Activated T-cell treated with anti-CD3 and anti-CD28 coated beads for 24 hours (primary cell): ENCODE measurements at regions not wholly inside any gene's neighbourhood (a gene's known extent, or its start where the extent isn't known, plus 50 kb on each side); places are given as distances from the start of the nearest gene placed in this dataset.
"Not testable (repeated sequence)": the region's sequence is repeated elsewhere in the genome, so short reads cannot be mapped to it uniquely, and the experiment has no call there.

Source experiments
- DNase-seq: peaks from one replicate; pipeline ENCODE4 v3.0.0-alpha.2; 2020; ENCODE audit warnings: low read depth

GRCh38 chr2:153307223-153307622 is 171.3 kb downstream of the RPRM start:
- DNase-seq: no peak

- DNase-seq: no peak
Measured at GRCh38 chr2:153299809-153300208, 178.8 kb downstream of the RPRM start.

GRCh38 chr2:153299217-153299616 is 179.3 kb downstream of the RPRM start:
- DNase-seq: no peak

- no peak for DNase-seq
Measured at GRCh38 chr2:153294199-153294786, 184.3 kb downstream of the RPRM start.

GRCh38 chr2:153291718-153292117 is 186.8 kb downstream of the RPRM start:
- DNase-seq: no peak

DNA sequence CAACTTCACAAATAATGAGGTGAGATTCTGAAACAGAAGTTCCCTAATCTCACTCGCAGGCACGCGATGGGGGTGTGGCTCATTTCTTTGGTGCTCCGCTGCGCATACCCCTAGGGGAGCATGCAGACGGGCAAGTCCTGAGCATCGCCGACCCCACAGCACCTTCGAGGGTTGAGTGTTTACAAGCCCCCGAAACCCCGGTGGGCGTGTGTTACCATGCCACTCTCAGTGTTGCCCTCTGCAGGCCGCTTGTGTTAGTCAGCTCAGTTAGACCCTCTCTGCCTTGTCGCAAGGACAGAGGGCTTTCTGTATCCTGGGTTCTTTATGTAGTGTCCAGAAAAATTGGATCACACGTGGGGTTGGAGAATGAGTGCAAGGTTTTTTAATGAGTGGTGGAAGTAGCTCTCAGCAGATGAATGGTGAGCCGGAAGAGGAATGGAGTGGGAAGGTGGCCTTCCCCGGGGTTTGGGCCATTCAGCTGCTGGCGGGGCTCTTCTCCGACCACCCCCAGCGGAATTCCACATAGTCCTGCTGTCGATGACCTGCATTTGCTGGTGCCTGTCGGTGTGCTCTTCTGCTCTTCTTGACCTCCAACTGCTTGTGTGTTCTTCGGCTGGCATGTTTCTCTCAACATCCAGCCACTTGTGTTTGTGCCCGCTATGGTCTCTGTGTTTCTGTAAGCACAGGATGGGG is 191.3 kb downstream of the RPRM start:
- no peak for DNase-seq

- DNase-seq: no peak
Measured at GRCh38 chr2:153268941-153269461, 209.6 kb downstream of the RPRM start.

DNA sequence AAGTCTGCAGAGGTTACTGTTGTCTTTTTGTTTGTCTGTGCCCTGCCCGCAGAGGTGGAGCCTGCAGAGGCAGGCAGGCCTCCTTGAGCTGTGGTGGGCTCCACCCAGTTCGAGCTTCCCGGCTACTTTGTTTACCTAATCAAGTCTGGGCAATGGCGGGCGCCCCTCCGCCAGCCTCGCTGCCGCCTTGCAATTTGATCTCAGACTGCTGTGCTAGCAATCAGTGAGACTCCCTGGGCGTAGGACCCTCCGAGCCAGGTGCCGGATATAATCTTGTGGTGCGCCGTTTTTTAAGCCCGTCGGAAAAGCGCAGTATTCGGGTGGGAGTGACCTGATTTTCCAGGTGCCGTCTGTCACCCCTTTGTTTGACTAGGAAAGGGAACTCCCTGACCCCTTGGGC is 221.7 kb downstream of the RPRM start:
- DNase-seq: not testable (repeated sequence)

DNA sequence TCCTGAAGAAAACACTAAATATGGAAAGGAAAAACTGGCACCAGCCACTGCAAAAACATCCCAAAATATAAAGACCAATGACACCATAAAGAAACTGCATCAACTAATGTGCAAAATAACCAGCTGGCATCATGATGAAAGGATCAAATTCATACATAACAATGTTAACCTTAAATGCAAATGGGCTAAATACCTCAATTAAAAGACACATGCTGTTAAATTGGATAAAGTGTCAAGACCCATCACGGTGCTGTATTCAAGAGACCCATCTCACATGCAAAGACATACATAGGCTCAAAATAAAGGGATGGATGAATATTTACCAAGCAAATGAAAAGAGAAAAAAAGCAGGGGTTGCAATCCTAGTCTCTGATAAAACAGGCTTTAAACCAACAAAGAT is 231.9 kb downstream of the RPRM start:
- DNase-seq: not testable (repeated sequence)

DNA sequence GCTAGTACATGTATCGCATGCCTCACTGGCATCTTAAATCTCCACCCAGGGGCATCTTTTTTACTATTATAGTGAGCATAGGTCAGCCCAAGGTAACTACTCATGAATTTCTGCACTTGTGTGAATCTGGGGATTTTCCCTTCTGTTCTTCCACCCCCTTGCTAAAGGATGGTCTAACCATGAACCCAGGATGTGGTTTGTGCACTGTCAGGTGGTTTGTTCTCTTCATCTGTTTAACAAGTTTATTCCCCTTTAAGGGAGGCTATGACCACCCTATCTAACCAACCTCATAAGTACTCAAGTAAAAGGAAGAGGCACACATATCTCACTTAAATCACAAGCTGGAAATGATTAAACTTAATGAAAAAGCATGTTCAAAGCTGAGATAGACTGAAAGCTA is 243.0 kb downstream of the RPRM start:
- DNase-seq: no peak

DNA sequence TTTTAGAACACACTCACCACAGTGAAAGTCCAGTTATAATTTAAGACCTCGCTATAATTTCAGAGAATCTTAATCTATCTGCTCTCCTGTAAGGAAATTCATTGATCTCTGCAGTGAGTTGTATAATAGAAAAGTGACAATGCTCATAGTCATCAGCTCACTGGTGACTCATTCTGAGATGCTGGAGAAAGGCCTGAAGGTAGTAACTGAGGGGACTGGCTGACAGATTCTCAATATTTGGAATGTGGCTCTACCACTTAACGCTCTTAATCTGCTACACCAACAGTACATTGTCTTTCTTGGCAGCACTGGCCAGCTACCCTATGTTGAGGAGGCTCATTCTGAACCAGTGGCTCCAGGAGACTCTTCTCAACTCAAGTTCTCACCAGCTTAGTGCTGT is 246.1 kb downstream of the RPRM start:
- no peak for DNase-seq

DNA sequence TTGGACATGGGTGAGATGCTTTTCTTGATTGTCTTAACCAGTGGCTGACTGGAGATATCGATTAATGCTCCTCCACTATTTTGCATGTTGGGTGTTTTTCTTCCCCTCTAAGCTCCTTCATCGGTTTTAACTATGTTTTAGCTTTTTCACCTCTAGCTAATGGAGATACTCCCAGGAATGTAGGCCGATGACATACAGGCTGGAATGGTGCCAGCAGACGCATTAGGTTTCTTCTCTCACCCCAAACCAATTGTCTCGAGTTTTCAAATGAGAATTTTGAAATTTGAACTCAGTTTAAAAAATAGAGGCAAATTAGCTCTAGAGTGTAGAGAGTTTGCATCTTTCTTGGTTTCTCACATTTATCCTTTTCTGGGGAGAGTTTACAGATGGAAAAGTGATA is 247.6 kb downstream of the RPRM start:
- DNase-seq: no peak

DNA sequence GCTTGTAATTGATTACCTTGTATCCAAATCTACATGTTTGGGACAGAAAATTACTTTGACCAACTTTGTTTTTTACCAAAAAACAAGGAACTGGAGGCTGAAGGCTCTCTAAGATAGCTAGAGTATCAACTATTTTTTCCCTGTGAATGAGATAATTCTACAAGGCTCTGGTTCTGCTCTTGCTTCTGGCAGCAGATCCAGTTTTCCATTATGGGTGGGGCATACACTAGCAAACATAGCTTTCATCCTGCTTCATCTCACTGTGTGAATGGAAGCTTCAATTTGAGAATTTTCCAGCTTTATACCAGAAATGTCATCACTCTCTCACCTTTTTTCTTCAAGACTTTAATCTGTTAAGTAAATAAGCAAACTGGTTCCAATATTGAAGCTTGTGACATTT is 249.7 kb downstream of the RPRM start:
- no peak for DNase-seq

DNA sequence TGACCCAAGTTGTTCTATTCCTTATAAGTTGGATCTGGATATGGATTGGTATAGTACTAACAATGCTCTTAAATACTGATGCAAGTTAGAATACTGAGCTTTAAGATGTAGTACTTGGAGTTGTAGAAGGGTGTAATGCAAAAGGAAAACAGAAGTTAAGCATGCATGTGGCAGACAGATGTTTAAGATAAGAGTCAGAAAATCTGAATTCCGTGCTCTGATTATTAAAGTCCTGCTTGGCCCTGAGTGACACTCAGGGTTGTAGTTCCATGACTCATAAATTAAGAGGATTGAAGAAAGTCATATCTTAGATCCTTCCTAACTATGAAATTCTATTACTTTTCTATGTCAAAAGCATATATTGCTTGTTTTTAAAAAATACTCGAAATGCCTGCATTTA is 250.6 kb downstream of the RPRM start:
- no peak for DNase-seq

- no peak for DNase-seq
Measured at GRCh38 chr2:153222231-153223165, 256.1 kb downstream of the RPRM start.

DNA sequence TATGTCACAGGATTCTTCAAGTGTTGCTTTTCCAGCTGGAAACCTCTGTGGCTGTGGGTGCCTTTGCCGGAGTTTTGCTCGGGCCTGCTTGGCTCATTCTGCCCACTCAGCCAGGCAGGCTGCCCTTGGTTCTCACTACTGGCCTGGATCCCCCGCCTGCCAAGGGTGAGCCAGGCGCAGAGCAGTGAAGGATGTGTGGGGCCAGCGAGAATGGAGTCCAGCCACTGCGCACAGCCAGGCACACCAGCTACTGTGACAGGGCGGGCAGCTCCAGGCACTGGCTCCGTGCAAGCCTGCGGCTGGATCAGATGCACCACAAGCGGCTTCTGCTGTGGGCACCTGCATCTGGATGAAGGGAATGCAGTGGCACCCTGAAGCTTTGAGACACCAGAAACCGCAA is 257.1 kb downstream of the RPRM start:
- DNase-seq: no peak

GRCh38 chr2:153221087-153221486 is 257.5 kb downstream of the RPRM start:
- no peak for DNase-seq

GRCh38 chr2:153218851-153219250 is 259.7 kb downstream of the RPRM start:
- no peak for DNase-seq

- no peak for DNase-seq
Measured at GRCh38 chr2:153214337-153214736, 264.2 kb downstream of the RPRM start.

- no peak for DNase-seq
Measured at GRCh38 chr2:153213022-153213421, 265.5 kb downstream of the RPRM start.

DNA sequence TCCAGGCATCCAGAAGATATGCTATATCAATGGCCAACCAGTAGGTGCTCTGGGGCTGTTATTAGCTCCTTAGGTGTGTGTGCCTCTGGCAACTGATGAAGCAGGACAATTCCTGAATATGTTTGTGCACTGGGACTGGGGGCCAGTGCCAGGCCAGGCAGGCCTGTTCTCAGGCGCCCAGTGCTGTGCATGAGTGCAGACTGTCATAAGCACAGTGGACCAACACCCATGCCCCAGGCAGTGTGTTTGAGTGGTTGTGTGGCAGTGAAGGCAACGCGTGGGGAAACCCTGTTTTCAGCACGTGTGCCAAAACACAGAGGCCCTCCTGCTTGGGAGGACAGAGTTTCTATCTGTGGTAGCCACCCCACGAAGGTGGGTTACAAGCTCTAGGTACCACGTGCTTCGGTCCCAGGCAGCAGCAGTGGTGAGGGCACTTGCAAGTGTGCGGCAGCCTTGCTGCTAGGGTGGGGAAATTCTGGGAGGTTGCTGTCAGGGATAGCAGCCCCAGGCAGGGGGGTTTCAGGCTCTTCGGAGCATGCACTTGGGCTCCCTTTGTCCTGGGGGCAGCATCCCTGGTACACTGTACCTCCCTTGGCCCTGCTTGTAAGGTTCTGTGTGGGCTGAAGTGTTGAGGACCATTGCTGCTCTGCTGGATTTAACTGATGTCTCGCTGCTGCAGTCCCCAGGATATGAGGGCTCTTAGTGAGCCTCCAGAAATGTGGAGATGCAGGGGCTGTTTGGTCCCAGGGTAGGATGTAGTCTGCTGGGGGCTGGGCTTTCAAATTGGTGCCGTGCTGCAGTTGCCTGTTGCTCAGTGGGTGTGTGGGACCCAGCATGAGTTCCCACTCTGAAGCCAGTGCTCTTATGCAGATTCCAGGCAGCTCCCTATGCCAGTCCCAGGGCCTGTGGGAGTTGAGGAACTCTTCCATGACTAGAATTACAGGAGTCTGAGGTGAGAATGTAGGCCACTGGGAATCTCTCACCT is 280.9 kb downstream of the RPRM start:
- DNase-seq: no peak
